HEK293 (cell line): ENCODE measurements at regions not wholly inside any gene's neighbourhood (a gene's known extent, or its start where the extent isn't known, plus 50 kb on each side); places are given as distances from the start of the nearest gene placed in this dataset.

ENCODE experiments used
- CTCF ChIA-PET: fragments of 350-600 bp; formaldehyde crosslinking; extraction: SDS; loops from one replicate; lab custom pipeline; 2021; ENCODE audit warnings: antibody characterized with exemption; lab: Yijun Ruan, JAX
- POLR2A ChIA-PET: fragments of 300-600 bp; formaldehyde crosslinking; extraction: SDS; loops from one replicate; lab custom pipeline; 2020; ENCODE audit warnings: antibody characterized with exemption, inconsistent platforms; lab: Yijun Ruan, JAX
- H3K27ac ChIP-seq: fragments of 200-500 bp; sonication (Bioruptor generic); 2 replicates; pipeline ENCODE4 v1.5.1; 2014; ENCODE audit warnings: low read depth, low read length, control low read depth, inconsistent platforms; ENCODE audit errors: extremely low read depth
- H3K36me3 ChIP-seq, 2 experiments: fragments of 200-500 bp in 1 of 2; sonication (Bioruptor generic) in 1 of 2; 1 replicate in 1 of 2; 2 replicates in 1 of 2; pipeline ENCODE4 v1.5.1; 2014 to 2017; ENCODE audit warnings: inconsistent platforms in 2 of 2, low read length in 2 of 2; ENCODE audit not compliant: control insufficient read depth in 2 of 2, insufficient read depth in 1 of 2
- H3K4me1 ChIP-seq: fragments of 200-500 bp; sonication (Bioruptor generic); 2 replicates; pipeline ENCODE4 v1.5.1; 2014; ENCODE audit warnings: mild to moderate bottlenecking, low read length, inconsistent platforms; ENCODE audit not compliant: control insufficient read depth, insufficient read depth
- H3K4me3 ChIP-seq: 2 replicates; pipeline ENCODE4 v1.5.1; 2011; ENCODE audit warnings: low read depth, mild to moderate bottlenecking, control low read depth, low read length, moderate library complexity
- H3K9me3 ChIP-seq: fragments of 200-500 bp; sonication (Bioruptor generic); 2 replicates; pipeline ENCODE4 v1.5.1; 2014; ENCODE audit warnings: low read depth, low read length, inconsistent platforms; ENCODE audit not compliant: control insufficient read depth, insufficient read depth
- IKZF3 ChIP-seq: fragments of 450-650 bp; IDR thresholded peaks from 2 replicates; pipeline ENCODE4 v1.5.0; 2018; ENCODE audit warnings: missing biosample characterization, mild to moderate bottlenecking, missing genetic modification characterization, moderate library complexity
- MZF1 ChIP-seq: fragments of 450-650 bp; formaldehyde crosslinking; IDR thresholded peaks from 2 replicates; pipeline ENCODE4 v1.5.1; 2017; ENCODE audit warnings: missing biosample characterization, missing genetic modification characterization, borderline replicate concordance
- PRDM6 ChIP-seq: fragments of 450-650 bp; formaldehyde crosslinking; IDR thresholded peaks from 2 replicates; pipeline ENCODE4 v1.5.1; 2017; ENCODE audit warnings: missing biosample characterization, missing genetic modification characterization
- SP7 ChIP-seq: fragments of 450-650 bp; formaldehyde crosslinking; IDR thresholded peaks from 2 replicates; pipeline ENCODE4 v1.5.1; 2016; ENCODE audit warnings: missing biosample characterization, missing genetic modification characterization
- ZBTB44 ChIP-seq: fragments of 450-650 bp; IDR thresholded peaks from 2 replicates; pipeline ENCODE4 v1.5.1; 2018; ENCODE audit warnings: missing biosample characterization, mild to moderate bottlenecking, missing genetic modification characterization
- ZIC2 ChIP-seq: fragments of 450-650 bp; formaldehyde crosslinking; IDR thresholded peaks from 2 replicates; pipeline ENCODE4 v1.5.1; 2016; ENCODE audit warnings: missing biosample characterization, missing genetic modification characterization
- ZNF18 ChIP-seq: fragments of 450-650 bp; formaldehyde crosslinking; IDR thresholded peaks from 2 replicates; pipeline ENCODE4 v1.5.1; 2016; ENCODE audit warnings: missing biosample characterization, missing genetic modification characterization
- ZNF280D ChIP-seq: fragments of 450-650 bp; formaldehyde crosslinking; IDR thresholded peaks from 2 replicates; pipeline ENCODE4 v1.5.1; 2016; ENCODE audit warnings: missing biosample characterization, missing genetic modification characterization
- ZNF341 ChIP-seq: fragments of 450-650 bp; formaldehyde crosslinking; IDR thresholded peaks from 2 replicates; pipeline ENCODE4; 2016; ENCODE audit warnings: low read depth, missing biosample characterization, missing genetic modification characterization
- ZNF394 ChIP-seq: fragments of 450-650 bp; formaldehyde crosslinking; IDR thresholded peaks from 2 replicates; pipeline ENCODE4 v1.5.1; 2016; ENCODE audit warnings: missing biosample characterization, missing genetic modification characterization, mild to moderate bottlenecking, moderate library complexity, borderline replicate concordance
- ZNF416 ChIP-seq: fragments of 450-650 bp; formaldehyde crosslinking; IDR thresholded peaks from 2 replicates; pipeline ENCODE4 v1.5.1; 2016; ENCODE audit warnings: missing biosample characterization, missing genetic modification characterization
- ZNF501 ChIP-seq: fragments of 450-650 bp; formaldehyde crosslinking; IDR thresholded peaks from 2 replicates; pipeline ENCODE4 v1.5.1; 2016; ENCODE audit warnings: missing biosample characterization, missing genetic modification characterization
- ZNF514 ChIP-seq: fragments of 450-650 bp; formaldehyde crosslinking; IDR thresholded peaks from 2 replicates; pipeline ENCODE4 v1.5.1; 2016; ENCODE audit warnings: missing biosample characterization, missing genetic modification characterization
- ZNF624 ChIP-seq: fragments of 450-650 bp; formaldehyde crosslinking; IDR thresholded peaks from 2 replicates; pipeline ENCODE4 v1.5.1; 2017; ENCODE audit warnings: missing biosample characterization, missing genetic modification characterization
- TF ChIP-seq, protein P1 (sequence below): fragments of 450-650 bp; formaldehyde crosslinking; IDR thresholded peaks from 2 replicates; pipeline ENCODE4 v1.5.1; 2017; ENCODE audit warnings: missing biosample characterization, missing genetic modification characterization
- TF ChIP-seq, protein P2 (sequence below): fragments of 450-650 bp; formaldehyde crosslinking; IDR thresholded peaks from 2 replicates; pipeline ENCODE4 v1.5.0; 2017; ENCODE audit warnings: missing biosample characterization, missing genetic modification characterization, borderline replicate concordance

DNA sequence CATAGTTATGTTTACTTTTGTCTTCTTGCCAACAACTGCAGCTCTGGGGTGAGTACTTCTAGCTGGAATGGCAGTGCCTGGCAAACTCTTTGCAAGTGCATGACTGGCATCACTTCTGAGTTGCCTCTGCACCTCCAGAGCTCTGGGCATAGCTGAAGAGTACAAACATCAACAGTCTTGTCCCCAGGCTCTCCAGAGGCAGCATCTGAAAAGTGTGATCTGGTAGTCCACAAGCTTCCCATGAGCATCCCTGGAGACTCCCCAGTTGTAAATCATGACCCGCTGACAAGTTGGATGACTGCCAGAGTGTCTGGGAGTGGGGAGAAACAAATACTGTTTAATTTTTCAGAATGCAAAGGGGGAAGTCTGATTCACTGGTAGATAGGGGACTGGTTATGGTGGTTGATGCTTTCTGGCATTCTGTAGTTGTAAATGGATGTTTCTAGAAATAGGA lies 138.9 kb upstream of the CDK13 start (continued):
- TF ChIP-seq ZBTB44 (tag by site-specific recombination): peak; percentile 39; the same call in 1 of the 2 replicates
- TF ChIP-seq, protein P1, sequence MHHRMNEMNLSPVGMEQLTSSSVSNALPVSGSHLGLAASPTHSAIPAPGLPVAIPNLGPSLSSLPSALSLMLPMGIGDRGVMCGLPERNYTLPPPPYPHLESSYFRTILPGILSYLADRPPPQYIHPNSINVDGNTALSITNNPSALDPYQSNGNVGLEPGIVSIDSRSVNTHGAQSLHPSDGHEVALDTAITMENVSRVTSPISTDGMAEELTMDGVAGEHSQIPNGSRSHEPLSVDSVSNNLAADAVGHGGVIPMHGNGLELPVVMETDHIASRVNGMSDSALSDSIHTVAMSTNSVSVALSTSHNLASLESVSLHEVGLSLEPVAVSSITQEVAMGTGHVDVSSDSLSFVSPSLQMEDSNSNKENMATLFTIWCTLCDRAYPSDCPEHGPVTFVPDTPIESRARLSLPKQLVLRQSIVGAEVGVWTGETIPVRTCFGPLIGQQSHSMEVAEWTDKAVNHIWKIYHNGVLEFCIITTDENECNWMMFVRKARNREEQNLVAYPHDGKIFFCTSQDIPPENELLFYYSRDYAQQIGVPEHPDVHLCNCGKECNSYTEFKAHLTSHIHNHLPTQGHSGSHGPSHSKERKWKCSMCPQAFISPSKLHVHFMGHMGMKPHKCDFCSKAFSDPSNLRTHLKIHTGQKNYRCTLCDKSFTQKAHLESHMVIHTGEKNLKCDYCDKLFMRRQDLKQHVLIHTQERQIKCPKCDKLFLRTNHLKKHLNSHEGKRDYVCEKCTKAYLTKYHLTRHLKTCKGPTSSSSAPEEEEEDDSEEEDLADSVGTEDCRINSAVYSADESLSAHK (tag by site-specific recombination): peak; percentile 27; the same call in 1 of the 2 replicates
- peak; percentile 91; the same call in 1 of the 2 replicates for TF ChIP-seq MZF1 (tag by site-specific recombination)
- TF ChIP-seq ZNF280D (tag by site-specific recombination): no peak
- peak; percentile 79; the same call in 1 of the 2 replicates for TF ChIP-seq ZNF18 (tag by site-specific recombination)
- TF ChIP-seq, protein P2, sequence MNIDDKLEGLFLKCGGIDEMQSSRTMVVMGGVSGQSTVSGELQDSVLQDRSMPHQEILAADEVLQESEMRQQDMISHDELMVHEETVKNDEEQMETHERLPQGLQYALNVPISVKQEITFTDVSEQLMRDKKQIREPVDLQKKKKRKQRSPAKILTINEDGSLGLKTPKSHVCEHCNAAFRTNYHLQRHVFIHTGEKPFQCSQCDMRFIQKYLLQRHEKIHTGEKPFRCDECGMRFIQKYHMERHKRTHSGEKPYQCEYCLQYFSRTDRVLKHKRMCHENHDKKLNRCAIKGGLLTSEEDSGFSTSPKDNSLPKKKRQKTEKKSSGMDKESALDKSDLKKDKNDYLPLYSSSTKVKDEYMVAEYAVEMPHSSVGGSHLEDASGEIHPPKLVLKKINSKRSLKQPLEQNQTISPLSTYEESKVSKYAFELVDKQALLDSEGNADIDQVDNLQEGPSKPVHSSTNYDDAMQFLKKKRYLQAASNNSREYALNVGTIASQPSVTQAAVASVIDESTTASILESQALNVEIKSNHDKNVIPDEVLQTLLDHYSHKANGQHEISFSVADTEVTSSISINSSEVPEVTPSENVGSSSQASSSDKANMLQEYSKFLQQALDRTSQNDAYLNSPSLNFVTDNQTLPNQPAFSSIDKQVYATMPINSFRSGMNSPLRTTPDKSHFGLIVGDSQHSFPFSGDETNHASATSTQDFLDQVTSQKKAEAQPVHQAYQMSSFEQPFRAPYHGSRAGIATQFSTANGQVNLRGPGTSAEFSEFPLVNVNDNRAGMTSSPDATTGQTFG (tag by site-specific recombination): no peak
- TF ChIP-seq SP7 (tag by site-specific recombination): peak; percentile 34; the same call in 1 of the 2 replicates
- TF ChIP-seq IKZF3 (tag by site-specific recombination): 0 out of 2 replicates have a peak, but pooled peaks have one; percentile 24
- TF ChIP-seq ZIC2: 0 out of 2 replicates have a peak, but pooled peaks have one; percentile 12
- TF ChIP-seq ZNF341 (tag by site-specific recombination): peak; percentile 66

DNA sequence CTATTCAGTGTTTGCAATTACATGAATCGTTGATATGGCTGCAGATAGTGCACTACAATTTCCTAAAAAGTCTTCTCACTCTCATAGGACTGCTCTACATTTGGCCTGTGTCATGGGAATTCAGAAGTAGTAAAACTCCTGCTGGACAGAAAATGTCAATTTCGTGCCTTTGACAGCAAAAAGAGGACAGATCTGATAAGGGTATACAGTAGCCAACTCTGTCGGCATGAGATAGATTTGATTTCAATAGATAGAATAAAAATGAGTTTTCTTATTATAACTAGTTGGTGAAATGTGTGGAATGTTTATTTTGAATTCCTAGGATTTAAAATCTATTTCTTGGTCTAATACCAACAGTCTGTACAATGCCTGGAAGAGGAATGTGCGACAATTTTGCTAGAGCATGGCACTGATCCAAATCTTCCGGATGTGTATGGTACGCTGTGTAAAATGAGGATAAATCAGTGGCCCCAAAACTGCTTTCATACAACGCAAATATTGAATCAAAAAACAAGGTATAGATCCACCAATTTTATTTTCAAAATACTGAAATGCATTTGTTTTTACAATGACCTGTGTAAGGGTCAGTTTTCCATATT lies 133.5 kb upstream of the CDK13 start:
- no peak overlapping the region for H3K27ac ChIP-seq
- H3K4me3 ChIP-seq: no peak overlapping the region
- H3K36me3 ChIP-seq: no peaks in the 10 kb centered on the region
- no peak for TF ChIP-seq ZNF514 (tag by site-specific recombination)
- 0 out of 2 replicates have a peak, but pooled peaks have one; percentile 34 for TF ChIP-seq PRDM6 (tag by site-specific recombination)
- TF ChIP-seq ZNF624: no peak
- TF ChIP-seq ZNF501 (tag by site-specific recombination): no peak
- TF ChIP-seq ZNF416 (tag by site-specific recombination): no peak
- no peak for TF ChIP-seq ZNF394 (tag by site-specific recombination)
- H3K9me3 ChIP-seq: no peaks in the 10 kb centered on the region
- ChIA-PET POLR2A (no interaction called here), CTCF (interaction anchor here (0.7 kb wide), 1 partner anchor 423 kb away, joined by 7 read pairs; no protein-coding TSS in a partner anchor)
- peaks cover 11% of the 10 kb centered on the region for H3K4me1 ChIP-seq
